ENCODE measurements at regions not wholly inside any gene's neighbourhood (a gene's known extent, or its start where the extent isn't known, plus 50 kb on each side); places are given as distances from the start of the nearest gene placed in this dataset.
"Not testable (repeated sequence)": the region's sequence is repeated elsewhere in the genome, so short reads cannot be mapped to it uniquely, and the experiment has no call there.

GRCh38 chr3:27024493-27024892, 344.7 kb downstream of the NEK10 start:
- Mint-ChIP-seq H3K9me3 (peaks cover 3% of the 10 kb centered on the region), H3K27ac (no peak overlapping the region), H3K4me3 (no peak overlapping the region), H3K4me1 (no peaks in the 10 kb centered on the region), H3K27me3 (no peaks in the 10 kb centered on the region), H3K36me3 (no peaks in the 10 kb centered on the region)
- CTCF ChIA-PET, result interaction anchor here (1.2 kb wide), 1 partner anchor 24 kb away, joined by 3 read pairs; no protein-coding TSS in a partner anchor
- DNase-seq, result no peak

- Mint-ChIP-seq H3K27me3 (no peaks in the 10 kb centered on the region), H3K27ac (no peak overlapping the region), H3K4me3 (no peak overlapping the region), H3K36me3 (no peaks in the 10 kb centered on the region), H3K4me1 (no peaks in the 10 kb centered on the region), H3K9me3 (peaks cover 3% of the 10 kb centered on the region)
- CTCF ChIA-PET, result no interaction called here
- DNase-seq, result no peak
Measured at GRCh38 chr3:27025718-27026117, 343.5 kb downstream of the NEK10 start.

- Mint-ChIP-seq H3K9me3 (peaks cover 5% of the 10 kb centered on the region), H3K36me3 (no peaks in the 10 kb centered on the region), H3K27ac (no peak overlapping the region), H3K4me3 (no peak overlapping the region), H3K4me1 (no peaks in the 10 kb centered on the region), H3K27me3 (no peaks in the 10 kb centered on the region)
- CTCF ChIA-PET, result no interaction called here
- no peak for DNase-seq
Measured at GRCh38 chr3:27031476-27031875, 337.7 kb downstream of the NEK10 start.

- H3K36me3 Mint-ChIP-seq, result no peaks in the 10 kb centered on the region
- H3K4me3 Mint-ChIP-seq, result no peak overlapping the region
- no peaks in the 10 kb centered on the region for H3K27me3 Mint-ChIP-seq
- no peaks in the 10 kb centered on the region for H3K4me1 Mint-ChIP-seq
- H3K27ac Mint-ChIP-seq, result no peak overlapping the region
- CTCF ChIA-PET, result no interaction called here
- H3K9me3 Mint-ChIP-seq, result peaks cover 2% of the 10 kb centered on the region
- no peak for DNase-seq
Measured at GRCh38 chr3:27034255-27034654, 334.9 kb downstream of the NEK10 start.

- CTCF ChIA-PET, result no interaction called here
- H3K27ac Mint-ChIP-seq, result no peak overlapping the region
- H3K36me3 Mint-ChIP-seq, result no peaks in the 10 kb centered on the region
- H3K27me3 Mint-ChIP-seq, result no peaks in the 10 kb centered on the region
- peaks cover 2% of the 10 kb centered on the region for H3K9me3 Mint-ChIP-seq
- no peak overlapping the region for H3K4me3 Mint-ChIP-seq
- DNase-seq, result no peak
- no peaks in the 10 kb centered on the region for H3K4me1 Mint-ChIP-seq
Measured at GRCh38 chr3:27040674-27041073, 328.5 kb downstream of the NEK10 start.

GRCh38 chr3:27042541-27042940, 326.6 kb downstream of the NEK10 start:
- DNase-seq, H3K4me1 Mint-ChIP-seq, H3K36me3 Mint-ChIP-seq, H3K27me3 Mint-ChIP-seq, H3K9me3 Mint-ChIP-seq, CTCF ChIA-PET, H3K27ac Mint-ChIP-seq, H3K4me3 Mint-ChIP-seq: not testable (repeated sequence)

- DNase-seq, result no peak
- Mint-ChIP-seq H3K27ac (no peak overlapping the region), H3K27me3 (no peaks in the 10 kb centered on the region), H3K4me3 (no peak overlapping the region), H3K36me3 (no peaks in the 10 kb centered on the region), H3K4me1 (no peaks in the 10 kb centered on the region), H3K9me3 (no peaks in the 10 kb centered on the region)
- CTCF ChIA-PET, result no interaction called here
Measured at GRCh38 chr3:27043328-27043955, 325.7 kb downstream of the NEK10 start.

GRCh38 chr3:27044931-27045481, 324.2 kb downstream of the NEK10 start:
- Mint-ChIP-seq H3K9me3 (peaks cover 3% of the 10 kb centered on the region), H3K36me3 (no peaks in the 10 kb centered on the region), H3K27ac (no peak overlapping the region), H3K4me3 (no peak overlapping the region), H3K27me3 (no peaks in the 10 kb centered on the region), H3K4me1 (no peaks in the 10 kb centered on the region)
- CTCF ChIA-PET, result no interaction called here
- no peak for DNase-seq

- Mint-ChIP-seq H3K4me1 (no peaks in the 10 kb centered on the region), H3K27ac (no peak overlapping the region), H3K36me3 (no peaks in the 10 kb centered on the region), H3K9me3 (peaks cover 5% of the 10 kb centered on the region), H3K4me3 (no peak overlapping the region), H3K27me3 (no peaks in the 10 kb centered on the region)
- CTCF ChIA-PET, result no interaction called here
- DNase-seq, result no peak
Measured at GRCh38 chr3:27046351-27046750, 322.8 kb downstream of the NEK10 start.

GRCh38 chr3:27049792-27050191, 319.4 kb downstream of the NEK10 start:
- H3K27ac Mint-ChIP-seq, result no peak overlapping the region
- H3K4me3 Mint-ChIP-seq, result no peak overlapping the region
- CTCF ChIA-PET, result no interaction called here
- no peak for DNase-seq
- no peaks in the 10 kb centered on the region for H3K27me3 Mint-ChIP-seq
- peaks cover 10% of the 10 kb centered on the region for H3K9me3 Mint-ChIP-seq
- H3K4me1 Mint-ChIP-seq, result no peaks in the 10 kb centered on the region
- no peaks in the 10 kb centered on the region for H3K36me3 Mint-ChIP-seq

GRCh38 chr3:27051527-27051926, 317.7 kb downstream of the NEK10 start:
- DNase-seq, H3K4me1 Mint-ChIP-seq, H3K4me3 Mint-ChIP-seq, H3K27ac Mint-ChIP-seq, CTCF ChIA-PET, H3K27me3 Mint-ChIP-seq, H3K36me3 Mint-ChIP-seq: not testable (repeated sequence)
- H3K9me3 Mint-ChIP-seq, result peaks cover 14% of the 10 kb centered on the region

- H3K36me3 Mint-ChIP-seq, result no peaks in the 10 kb centered on the region
- peaks cover 12% of the 10 kb centered on the region for H3K9me3 Mint-ChIP-seq
- no peak overlapping the region for H3K4me3 Mint-ChIP-seq
- no peaks in the 10 kb centered on the region for H3K4me1 Mint-ChIP-seq
- no peaks in the 10 kb centered on the region for H3K27me3 Mint-ChIP-seq
- DNase-seq, result no peak
- CTCF ChIA-PET, result no interaction called here
- H3K27ac Mint-ChIP-seq, result no peak overlapping the region
Measured at GRCh38 chr3:27056326-27056725, 312.9 kb downstream of the NEK10 start.

- no peak for DNase-seq
- Mint-ChIP-seq H3K4me3 (no peak overlapping the region), H3K27me3 (no peaks in the 10 kb centered on the region), H3K9me3 (peaks cover 7% of the 10 kb centered on the region), H3K36me3 (no peaks in the 10 kb centered on the region), H3K27ac (no peak overlapping the region), H3K4me1 (no peaks in the 10 kb centered on the region)
- CTCF ChIA-PET, result no interaction called here
Measured at GRCh38 chr3:27059489-27059888, 309.7 kb downstream of the NEK10 start.

Data from activated naive CD4-positive, alpha-beta T cell treated with anti-CD3 and anti-CD28 coated beads, Interleukin-2, amount 10 ng/mL, durations not matched to agents 7 days and 5 days (primary cell).